ENCODE measurements at regions not wholly inside any gene's neighbourhood (a gene's known extent, or its start where the extent isn't known, plus 50 kb on each side); places are given as distances from the start of the nearest gene placed in this dataset.

DNA sequence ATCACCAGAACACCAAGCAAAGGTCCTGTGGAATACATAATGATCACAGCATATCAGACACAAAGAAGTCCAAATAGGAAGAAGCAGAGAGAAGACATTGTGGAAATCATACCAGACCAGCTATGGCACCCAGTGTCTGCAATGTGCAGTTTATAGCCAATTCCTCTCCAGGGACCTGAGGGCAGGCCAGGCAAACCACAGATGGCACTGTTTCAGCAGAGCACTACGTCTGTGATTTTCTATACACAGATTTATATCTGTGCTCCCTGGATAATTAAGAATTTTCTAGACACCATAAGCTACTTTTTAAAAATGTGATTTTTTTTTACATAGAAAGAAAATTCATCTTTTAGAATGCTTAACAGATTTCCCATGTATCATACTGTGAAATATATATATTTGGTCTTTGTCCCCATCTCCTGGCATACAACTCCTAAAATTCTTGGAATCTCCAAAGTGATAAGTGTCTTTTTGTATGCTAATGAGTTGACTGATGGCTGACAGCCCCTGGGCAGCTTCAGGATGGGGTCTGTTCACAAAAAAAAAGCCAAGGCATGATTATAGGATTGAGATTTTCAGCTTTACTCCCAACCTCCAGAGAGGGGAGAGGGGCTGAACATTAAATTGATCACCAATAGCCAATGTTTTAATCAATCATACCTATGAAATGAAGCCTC, 498.1 kb downstream of the SIPA1L2 start:
- TF ChIP-seq ELF4 (IDR thresholded peaks at IDR 0.05) (no peak), L3MBTL2 (conservative IDR thresholded peaks at IDR 0.05) (no peak), FOXA1 (IDR thresholded peaks at IDR 0.05) (no peak), SP1 (IDR thresholded peaks at IDR 0.05) (no peak), FOXM1 (IDR thresholded peaks at IDR 0.05; ENCODE audit: borderline replicate concordance) (no peak), TARDBP (IDR thresholded peaks at IDR 0.05) (no peak), ARNT (IDR thresholded peaks at IDR 0.05) (no peak), CTBP1 (IDR thresholded peaks at IDR 0.05; ENCODE audit: borderline replicate concordance) (no peak), BHLHE40 (IDR thresholded peaks at IDR 0.05; ENCODE audit: borderline replicate concordance) (no peak)
- TF ChIP-seq, protein P1, sequence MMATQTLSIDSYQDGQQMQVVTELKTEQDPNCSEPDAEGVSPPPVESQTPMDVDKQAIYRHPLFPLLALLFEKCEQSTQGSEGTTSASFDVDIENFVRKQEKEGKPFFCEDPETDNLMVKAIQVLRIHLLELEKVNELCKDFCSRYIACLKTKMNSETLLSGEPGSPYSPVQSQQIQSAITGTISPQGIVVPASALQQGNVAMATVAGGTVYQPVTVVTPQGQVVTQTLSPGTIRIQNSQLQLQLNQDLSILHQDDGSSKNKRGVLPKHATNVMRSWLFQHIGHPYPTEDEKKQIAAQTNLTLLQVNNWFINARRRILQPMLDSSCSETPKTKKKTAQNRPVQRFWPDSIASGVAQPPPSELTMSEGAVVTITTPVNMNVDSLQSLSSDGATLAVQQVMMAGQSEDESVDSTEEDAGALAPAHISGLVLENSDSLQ (IDR thresholded peaks at IDR 0.05): no peak
